ENCODE measurements at regions not wholly inside any gene's neighbourhood (a gene's known extent, or its start where the extent isn't known, plus 50 kb on each side); places are given as distances from the start of the nearest gene placed in this dataset.

DNA sequence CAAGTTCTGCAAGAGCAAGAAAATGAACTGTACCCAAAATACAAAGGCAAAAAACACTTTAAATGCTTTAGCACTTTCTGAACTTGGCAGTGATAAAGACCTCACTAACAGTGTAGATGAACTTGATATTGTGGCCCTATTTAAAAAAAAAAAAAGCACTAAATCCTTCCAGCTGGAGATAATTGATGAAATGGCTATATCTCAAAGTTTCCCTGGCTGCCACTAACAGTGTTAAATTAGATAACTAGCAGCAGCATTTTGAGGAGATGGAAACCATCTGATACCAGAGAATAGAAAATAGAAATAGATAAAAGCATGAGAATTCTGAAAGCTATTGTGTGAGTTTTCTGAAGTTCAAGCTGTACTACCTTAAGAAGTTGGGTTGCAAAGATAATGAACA is 317.2 kb downstream of the RWDD3 start:
- Histone ChIP-seq H3K4me2 (ENCODE audit: insufficient read depth, low read length) (no peak overlapping the region), H3K36me3 (ENCODE audit: insufficient read depth, low read length) (no peaks in the 10 kb centered on the region), H2AFZ (ENCODE audit: low read length) (no peak overlapping the region), H3K4me3 (ENCODE audit: insufficient read depth, low read length) (no peak overlapping the region), H3K27ac (ENCODE audit: low read depth, low read length) (no peak overlapping the region), H3K79me2 (ENCODE audit: insufficient read depth, low read length) (no peaks in the 10 kb centered on the region), H3K9me3 (ENCODE audit: low read depth, low read length) (no peaks in the 10 kb centered on the region), H4K20me1 (ENCODE audit: insufficient read depth, low read length) (no peaks in the 10 kb centered on the region), H3K4me1 (ENCODE audit: insufficient read depth, low read length) (no peaks in the 10 kb centered on the region), H3K27me3 (ENCODE audit: insufficient read depth, low read length) (no peaks in the 10 kb centered on the region)
- no peak for DNase-seq (ENCODE audit: insufficient read length, low spot score, missing footprints)
- TF ChIP-seq, protein P1, sequence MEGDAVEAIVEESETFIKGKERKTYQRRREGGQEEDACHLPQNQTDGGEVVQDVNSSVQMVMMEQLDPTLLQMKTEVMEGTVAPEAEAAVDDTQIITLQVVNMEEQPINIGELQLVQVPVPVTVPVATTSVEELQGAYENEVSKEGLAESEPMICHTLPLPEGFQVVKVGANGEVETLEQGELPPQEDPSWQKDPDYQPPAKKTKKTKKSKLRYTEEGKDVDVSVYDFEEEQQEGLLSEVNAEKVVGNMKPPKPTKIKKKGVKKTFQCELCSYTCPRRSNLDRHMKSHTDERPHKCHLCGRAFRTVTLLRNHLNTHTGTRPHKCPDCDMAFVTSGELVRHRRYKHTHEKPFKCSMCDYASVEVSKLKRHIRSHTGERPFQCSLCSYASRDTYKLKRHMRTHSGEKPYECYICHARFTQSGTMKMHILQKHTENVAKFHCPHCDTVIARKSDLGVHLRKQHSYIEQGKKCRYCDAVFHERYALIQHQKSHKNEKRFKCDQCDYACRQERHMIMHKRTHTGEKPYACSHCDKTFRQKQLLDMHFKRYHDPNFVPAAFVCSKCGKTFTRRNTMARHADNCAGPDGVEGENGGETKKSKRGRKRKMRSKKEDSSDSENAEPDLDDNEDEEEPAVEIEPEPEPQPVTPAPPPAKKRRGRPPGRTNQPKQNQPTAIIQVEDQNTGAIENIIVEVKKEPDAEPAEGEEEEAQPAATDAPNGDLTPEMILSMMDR (IDR thresholded peaks at IDR 0.05; ENCODE audit: extremely low read depth, low read depth, low read length): no peak

DNA sequence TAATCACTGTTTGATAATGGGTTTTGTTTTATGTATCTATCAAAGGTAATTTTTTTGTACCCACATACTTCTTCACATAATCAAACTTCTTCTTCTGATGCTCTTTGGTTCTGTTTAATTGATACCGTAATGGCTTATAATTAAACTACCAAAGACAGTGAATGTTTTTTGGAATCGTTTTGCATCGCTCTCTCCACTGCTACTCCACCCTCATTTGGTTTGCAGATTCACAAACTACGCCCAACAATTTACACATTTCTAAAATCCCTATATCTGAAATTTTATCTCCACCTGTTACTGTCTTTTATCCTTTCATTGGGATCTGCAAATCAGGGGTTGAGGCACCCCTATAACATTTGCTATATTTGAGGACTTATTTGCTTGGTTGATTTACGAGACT is 319.6 kb downstream of the RWDD3 start:
- Histone ChIP-seq H3K4me3 (ENCODE audit: insufficient read depth, low read length) (no peak overlapping the region), H3K4me2 (ENCODE audit: insufficient read depth, low read length) (no peak overlapping the region), H3K27ac (ENCODE audit: low read depth, low read length) (no peak overlapping the region), H3K36me3 (ENCODE audit: insufficient read depth, low read length) (no peaks in the 10 kb centered on the region), H3K9me3 (ENCODE audit: low read depth, low read length) (no peaks in the 10 kb centered on the region), H3K27me3 (ENCODE audit: insufficient read depth, low read length) (no peaks in the 10 kb centered on the region), H3K4me1 (ENCODE audit: insufficient read depth, low read length) (no peaks in the 10 kb centered on the region), H4K20me1 (ENCODE audit: insufficient read depth, low read length) (no peaks in the 10 kb centered on the region), H3K79me2 (ENCODE audit: insufficient read depth, low read length) (no peaks in the 10 kb centered on the region), H2AFZ (ENCODE audit: low read length) (no peak overlapping the region)
- TF ChIP-seq, protein P1 (IDR thresholded peaks at IDR 0.05; ENCODE audit: extremely low read depth, low read depth, low read length): no peak
- no peak for DNase-seq (ENCODE audit: insufficient read length, low spot score, missing footprints)

DNA sequence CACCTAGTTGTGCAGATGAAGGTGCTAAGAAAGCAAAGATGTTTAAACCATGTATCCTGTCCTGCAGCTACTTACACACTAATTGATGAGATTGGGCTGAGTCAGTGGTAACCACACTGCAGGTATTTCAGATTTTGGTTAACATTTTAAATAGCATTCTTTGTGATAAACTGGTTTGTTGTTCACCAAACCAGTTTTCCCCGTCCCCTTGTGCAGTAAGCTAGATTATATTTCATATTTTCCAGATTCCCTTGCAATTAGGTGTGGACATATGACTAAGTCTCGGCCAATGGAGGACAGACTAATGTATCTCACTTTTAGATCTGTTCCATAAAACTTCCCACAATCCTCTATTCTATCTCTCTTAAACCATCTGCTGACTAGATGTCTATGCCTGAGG is 320.4 kb downstream of the RWDD3 start:
- DNase-seq (ENCODE audit: insufficient read length, low spot score, missing footprints): no peak
- Histone ChIP-seq H3K27ac (ENCODE audit: low read depth, low read length) (no peak overlapping the region), H3K36me3 (ENCODE audit: insufficient read depth, low read length) (no peaks in the 10 kb centered on the region), H3K79me2 (ENCODE audit: insufficient read depth, low read length) (no peaks in the 10 kb centered on the region), H4K20me1 (ENCODE audit: insufficient read depth, low read length) (no peaks in the 10 kb centered on the region), H3K27me3 (ENCODE audit: insufficient read depth, low read length) (no peaks in the 10 kb centered on the region), H3K4me2 (ENCODE audit: insufficient read depth, low read length) (no peak overlapping the region), H3K9me3 (ENCODE audit: low read depth, low read length) (no peaks in the 10 kb centered on the region), H3K4me1 (ENCODE audit: insufficient read depth, low read length) (no peaks in the 10 kb centered on the region), H2AFZ (ENCODE audit: low read length) (no peak overlapping the region), H3K4me3 (ENCODE audit: insufficient read depth, low read length) (no peak overlapping the region)
- TF ChIP-seq, protein P1 (IDR thresholded peaks at IDR 0.05; ENCODE audit: extremely low read depth, low read depth, low read length): no peak

DNA sequence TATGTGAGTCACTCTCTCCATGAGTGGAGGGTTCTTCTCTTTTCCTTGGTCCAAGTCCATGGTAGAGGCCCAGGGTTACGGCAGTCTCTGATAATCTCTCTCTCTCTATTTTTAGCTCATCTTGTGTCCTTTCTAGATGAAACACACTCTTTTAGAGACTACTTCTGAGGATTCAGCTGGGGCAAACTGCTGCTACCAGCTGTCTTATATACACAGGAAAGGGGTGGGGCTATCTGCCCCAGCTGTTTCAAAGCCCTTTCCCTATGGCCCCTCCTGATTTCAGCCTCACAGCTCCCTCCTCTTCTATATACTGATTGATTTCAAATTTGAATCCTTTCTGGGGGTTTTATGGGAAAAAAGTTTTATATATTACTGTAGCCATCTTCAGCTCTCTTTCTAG is 324.8 kb downstream of the RWDD3 start:
- Histone ChIP-seq H4K20me1 (ENCODE audit: insufficient read depth, low read length) (no peaks in the 10 kb centered on the region), H3K4me2 (ENCODE audit: insufficient read depth, low read length) (no peak overlapping the region), H3K4me1 (ENCODE audit: insufficient read depth, low read length) (no peaks in the 10 kb centered on the region), H3K4me3 (ENCODE audit: insufficient read depth, low read length) (no peak overlapping the region), H3K79me2 (ENCODE audit: insufficient read depth, low read length) (no peaks in the 10 kb centered on the region), H3K36me3 (ENCODE audit: insufficient read depth, low read length) (no peaks in the 10 kb centered on the region), H3K27me3 (ENCODE audit: insufficient read depth, low read length) (no peaks in the 10 kb centered on the region), H3K27ac (ENCODE audit: low read depth, low read length) (no peak overlapping the region), H3K9me3 (ENCODE audit: low read depth, low read length) (no peaks in the 10 kb centered on the region), H2AFZ (ENCODE audit: low read length) (no peak overlapping the region)
- TF ChIP-seq, protein P1 (IDR thresholded peaks at IDR 0.05; ENCODE audit: extremely low read depth, low read depth, low read length): no peak
- DNase-seq (ENCODE audit: insufficient read length, low spot score, missing footprints): no peak
